ENCODE measurements at regions not wholly inside any gene's neighbourhood (a gene's known extent, or its start where the extent isn't known, plus 50 kb on each side); places are given as distances from the start of the nearest gene placed in this dataset.

DNA sequence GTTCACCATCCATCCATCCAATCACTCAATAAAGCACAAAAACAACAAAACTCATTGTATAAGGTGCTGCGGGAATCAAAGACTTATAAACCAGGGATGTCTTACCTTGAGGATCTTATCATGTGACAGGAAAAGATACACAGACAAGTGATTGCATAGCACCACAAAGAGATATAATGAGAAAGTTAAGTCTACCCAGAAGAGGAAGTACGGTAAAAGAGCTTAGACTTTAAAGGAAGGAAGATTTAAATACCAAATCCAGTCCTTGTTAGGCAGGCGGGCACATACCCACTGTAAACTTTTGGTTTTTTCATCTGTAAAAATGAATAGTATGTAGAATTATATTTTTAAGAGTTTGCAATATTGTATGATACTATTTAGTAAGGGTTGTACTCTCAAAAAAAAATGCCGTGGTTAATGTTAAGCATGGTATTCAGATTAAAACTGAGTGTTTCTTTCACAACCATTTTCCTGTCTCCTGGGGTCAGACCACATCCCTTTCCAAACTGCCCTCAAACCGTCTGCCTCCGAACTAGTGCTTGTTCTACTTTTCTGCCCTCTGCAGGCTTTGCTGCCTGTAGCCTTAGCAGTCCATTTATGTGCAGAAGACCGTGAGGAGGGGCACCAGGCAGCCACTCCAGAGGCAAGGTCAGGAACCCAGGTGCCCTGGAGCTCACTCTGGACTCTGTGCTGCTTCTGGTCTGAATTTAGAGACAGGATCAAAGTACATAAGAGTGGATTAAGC lies 179.5 kb upstream of the SYNDIG1 start:
- no peaks in the 10 kb centered on the region for H3K9me3 ChIP-seq (ENCODE audit: control insufficient read depth, low read length)
- H3K27me3 ChIP-seq (ENCODE audit: control insufficient read depth, insufficient read depth, low read length, poor library complexity, severe bottlenecking): no peaks in the 10 kb centered on the region
- TF ChIP-seq, protein P1, sequence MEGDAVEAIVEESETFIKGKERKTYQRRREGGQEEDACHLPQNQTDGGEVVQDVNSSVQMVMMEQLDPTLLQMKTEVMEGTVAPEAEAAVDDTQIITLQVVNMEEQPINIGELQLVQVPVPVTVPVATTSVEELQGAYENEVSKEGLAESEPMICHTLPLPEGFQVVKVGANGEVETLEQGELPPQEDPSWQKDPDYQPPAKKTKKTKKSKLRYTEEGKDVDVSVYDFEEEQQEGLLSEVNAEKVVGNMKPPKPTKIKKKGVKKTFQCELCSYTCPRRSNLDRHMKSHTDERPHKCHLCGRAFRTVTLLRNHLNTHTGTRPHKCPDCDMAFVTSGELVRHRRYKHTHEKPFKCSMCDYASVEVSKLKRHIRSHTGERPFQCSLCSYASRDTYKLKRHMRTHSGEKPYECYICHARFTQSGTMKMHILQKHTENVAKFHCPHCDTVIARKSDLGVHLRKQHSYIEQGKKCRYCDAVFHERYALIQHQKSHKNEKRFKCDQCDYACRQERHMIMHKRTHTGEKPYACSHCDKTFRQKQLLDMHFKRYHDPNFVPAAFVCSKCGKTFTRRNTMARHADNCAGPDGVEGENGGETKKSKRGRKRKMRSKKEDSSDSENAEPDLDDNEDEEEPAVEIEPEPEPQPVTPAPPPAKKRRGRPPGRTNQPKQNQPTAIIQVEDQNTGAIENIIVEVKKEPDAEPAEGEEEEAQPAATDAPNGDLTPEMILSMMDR (conservative IDR thresholded peaks at IDR 0.05): peak; percentile 22
- Mint-ChIP-seq H3K27me3 (ENCODE audit: insufficient read depth) (no peaks in the 10 kb centered on the region), H3K27ac (no peak overlapping the region), H3K9me3 (no peaks in the 10 kb centered on the region), H3K4me3 (no peak overlapping the region), H3K36me3 (ENCODE audit: low read depth) (no peaks in the 10 kb centered on the region), H3K4me1 (peaks cover 18% of the 10 kb centered on the region)
- peaks cover 14% of the 10 kb centered on the region for H3K4me1 ChIP-seq (ENCODE audit: control insufficient read depth, insufficient read depth, low read length)
- no peaks in the 10 kb centered on the region for H3K36me3 ChIP-seq (ENCODE audit: control insufficient read depth, insufficient read depth, low read length)
- DNase-seq: peak; percentile 44
- no peak overlapping the region for H3K27ac ChIP-seq (ENCODE audit: low read depth, low read length)
- no peak overlapping the region for H3K4me3 ChIP-seq (ENCODE audit: low read length)
- H3K9ac ChIP-seq (ENCODE audit: extremely low read depth, low read length, poor library complexity, severe bottlenecking): no peak overlapping the region
- 76 to 90% methylated on average over 6 to 7 of the region's 7 CpGs for WGBS, 2 experiments (ENCODE audit: insufficient coverage in 1 of 2, insufficient read length in 1 of 2)

DNA sequence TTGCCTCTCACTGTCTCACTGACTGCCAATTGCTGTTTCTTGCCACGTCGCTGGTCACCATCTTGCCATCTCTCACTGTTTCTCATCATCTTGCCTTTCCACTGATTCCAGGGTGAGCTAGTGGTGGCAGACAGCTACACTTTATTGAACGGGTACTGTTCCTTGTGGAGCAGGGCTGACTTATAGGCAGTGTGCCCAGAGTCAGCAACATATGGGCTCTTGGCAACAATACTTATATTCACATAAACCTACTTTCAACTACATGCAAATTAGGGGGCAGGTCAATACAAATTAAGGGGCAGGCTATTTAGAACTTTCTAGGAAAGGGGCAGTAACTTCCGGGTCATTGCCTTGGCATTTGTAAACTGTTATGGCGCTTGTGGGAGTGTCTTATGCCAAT lies 186.2 kb upstream of the SYNDIG1 start:
- Mint-ChIP-seq H3K27me3 (ENCODE audit: insufficient read depth) (peaks cover 3% of the 10 kb centered on the region), H3K27ac (no peak overlapping the region), H3K4me3 (no peak overlapping the region), H3K4me1 (peaks cover 12% of the 10 kb centered on the region), H3K36me3 (ENCODE audit: low read depth) (no peaks in the 10 kb centered on the region), H3K9me3 (no peaks in the 10 kb centered on the region)
- Histone ChIP-seq H3K4me1 (ENCODE audit: control insufficient read depth, insufficient read depth, low read length) (peaks cover 10% of the 10 kb centered on the region), H3K36me3 (ENCODE audit: control insufficient read depth, insufficient read depth, low read length) (no peaks in the 10 kb centered on the region), H3K4me3 (ENCODE audit: low read length) (no peak overlapping the region), H3K27me3 (ENCODE audit: control insufficient read depth, insufficient read depth, low read length, poor library complexity, severe bottlenecking) (no peaks in the 10 kb centered on the region), H3K9ac (ENCODE audit: extremely low read depth, low read length, poor library complexity, severe bottlenecking) (no peak overlapping the region), H3K9me3 (ENCODE audit: control insufficient read depth, low read length) (peaks cover 14% of the 10 kb centered on the region), H3K27ac (ENCODE audit: low read depth, low read length) (no peak overlapping the region)
- TF ChIP-seq, protein P1 (conservative IDR thresholded peaks at IDR 0.05): no peak
- DNase-seq: no peak
- WGBS, 2 experiments (ENCODE audit: insufficient coverage in 1 of 2, insufficient read length in 1 of 2): 91 to 95% methylated on average over 5 of the region's 5 CpGs

DNA sequence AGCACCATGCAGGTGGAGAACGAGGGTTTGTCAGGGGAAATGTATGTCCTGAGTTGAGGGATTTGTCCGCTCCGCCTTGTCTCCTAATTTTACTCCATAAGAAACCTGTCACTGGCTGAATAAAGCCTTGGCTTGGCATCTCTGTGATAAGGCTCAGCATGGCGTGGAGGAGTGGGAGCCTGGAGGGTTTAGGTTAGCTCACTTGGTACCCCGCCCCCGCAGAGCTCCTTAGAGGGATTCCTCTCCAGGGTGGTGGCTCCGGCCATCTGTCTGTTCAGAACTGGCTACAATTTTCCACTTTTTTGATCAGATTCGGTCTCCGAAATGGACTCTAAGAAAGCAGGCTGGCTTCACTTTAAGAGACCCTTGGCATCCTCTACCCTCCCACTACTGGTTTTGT lies 192.2 kb upstream of the SYNDIG1 start:
- H3K27me3 Mint-ChIP-seq (ENCODE audit: insufficient read depth): no peaks in the 10 kb centered on the region
- Histone ChIP-seq H3K9ac (ENCODE audit: extremely low read depth, low read length, poor library complexity, severe bottlenecking) (no peak overlapping the region), H3K27me3 (ENCODE audit: control insufficient read depth, insufficient read depth, low read length, poor library complexity, severe bottlenecking) (no peaks in the 10 kb centered on the region), H3K4me1 (ENCODE audit: control insufficient read depth, insufficient read depth, low read length) (peaks cover 8% of the 10 kb centered on the region), H3K9me3 (ENCODE audit: control insufficient read depth, low read length) (peaks cover 5% of the 10 kb centered on the region), H3K27ac (ENCODE audit: low read depth, low read length) (no peak overlapping the region), H3K36me3 (ENCODE audit: control insufficient read depth, insufficient read depth, low read length) (no peaks in the 10 kb centered on the region), H3K4me3 (ENCODE audit: low read length) (peak overlapping the region; percentile 14)
- H3K4me3 Mint-ChIP-seq: no peak overlapping the region
- DNase-seq: no peak
- no peaks in the 10 kb centered on the region for H3K36me3 Mint-ChIP-seq (ENCODE audit: low read depth)
- H3K27ac Mint-ChIP-seq: no peak overlapping the region
- no peaks in the 10 kb centered on the region for H3K9me3 Mint-ChIP-seq
- TF ChIP-seq, protein P1 (conservative IDR thresholded peaks at IDR 0.05): no peak
- H3K4me1 Mint-ChIP-seq: peaks cover 11% of the 10 kb centered on the region
- WGBS, 2 experiments (ENCODE audit: insufficient coverage in 1 of 2, insufficient read length in 1 of 2): 86 to 95% methylated on average over 6 to 9 of the region's 9 CpGs
